K562 (cell line): ENCODE measurements at regions not wholly inside any gene's neighbourhood (a gene's known extent, or its start where the extent isn't known, plus 50 kb on each side); places are given as distances from the start of the nearest gene placed in this dataset.

ENCODE experiments used
- ATAC-seq: fragments of 200-7000 bp; cut with Tn5 transposase; 3 replicates; pipeline ENCODE4 v1.9.1; 2020; ENCODE audit warnings: moderate library complexity
- BruUV-seq: library from RNA; stranded (reverse); fragments of 400-500 nt; replicated peaks from 2 replicates; lab custom pipeline; 2021; lab: Mats Ljungman, UMichigan
- CTCF ChIA-PET: fragments of 300-600 bp; formaldehyde crosslinking; extraction: SDS; loops from one replicate; lab custom pipeline; 2021; ENCODE audit warnings: low intra/inter-chr PET ratio; lab: Yijun Ruan, JAX
- POLR2A ChIA-PET: fragments of 300-600, 350-650 bp; sonication (Branson Sonifier 250); formaldehyde crosslinking; extraction: SDS; loops from one replicate; lab custom pipeline; 2021; ENCODE audit warnings: antibody characterized with exemption, inconsistent platforms; lab: Yijun Ruan, JAX
- DNase-seq, 4 experiments: peaks; one replicate each; pipeline versions ENCODE4 v3.0.0 to v3.0.0-alpha.2; 2011 to 2018; ENCODE audit warnings: low spot score in 3 of 4, mixed read lengths in 3 of 4; ENCODE audit errors: extremely low read depth in 1 of 4
- FAIRE-seq: peaks from 2 replicates; lab custom pipeline; 2011; peaks lifted over from hg19 to GRCh38; lab: Jason Lieb, UNC
- H2AFZ ChIP-seq: 2 replicates; pipeline ENCODE4 v1.6.0; 2011; ENCODE audit warnings: low read depth, low read length, control low read depth, inconsistent platforms
- H3K27ac ChIP-seq: fragments of 200-600 bp; 3 replicates; pipeline ENCODE4 v1.8.0; 2011; ENCODE audit warnings: low read depth, mild to moderate bottlenecking, control low read depth, inconsistent platforms, low read length, moderate library complexity, mixed read lengths; ENCODE audit errors: extremely low read depth
- H3K27me3 ChIP-seq, 2 experiments: fragments of 300-600 bp in 1 of 2; 2 replicates in 1 of 2; 3 replicates in 1 of 2; pipeline versions ENCODE4 v1.6.0 to v1.8.0; 2011; ENCODE audit warnings: inconsistent platforms in 2 of 2, low read length in 2 of 2, mild to moderate bottlenecking in 1 of 2, mixed read lengths in 1 of 2, moderate library complexity in 1 of 2; ENCODE audit not compliant: control insufficient read depth in 2 of 2, insufficient read depth in 2 of 2
- H3K36me3 ChIP-seq: fragments of 300-600 bp; 3 replicates; pipeline ENCODE4 v1.8.0; 2011; ENCODE audit warnings: mild to moderate bottlenecking, low read length, inconsistent platforms; ENCODE audit not compliant: control insufficient read depth, insufficient read depth
- H3K4me1 ChIP-seq, 2 experiments: fragments of 200-600 bp in 1 of 2; replicated peaks in 1 of 2; 2 replicates in 1 of 2; 3 replicates in 1 of 2; pipeline versions ENCODE4 v1.5.1 to v1.8.0; 2011; ENCODE audit warnings: inconsistent platforms in 2 of 2, low read length in 2 of 2, mild to moderate bottlenecking in 1 of 2, mixed read lengths in 1 of 2, moderate library complexity in 1 of 2; ENCODE audit not compliant: control insufficient read depth in 2 of 2, insufficient read depth in 2 of 2
- H3K4me2 ChIP-seq: 2 replicates; pipeline ENCODE4 v1.6.1; 2011; ENCODE audit warnings: low read length, control low read depth, inconsistent platforms, mixed read lengths; ENCODE audit not compliant: insufficient read depth
- H3K4me3 ChIP-seq: fragments of 200-600 bp; sonication (generic), shearing (Covaris generic); 2 replicates; pipeline ENCODE4 v1.5.1; 2016; ENCODE audit warnings: control low read depth, inconsistent platforms
- H3K79me2 ChIP-seq: fragments of 200-600 bp; 3 replicates; pipeline ENCODE4 v1.8.0; 2011; ENCODE audit warnings: low read length, inconsistent platforms; ENCODE audit not compliant: control insufficient read depth, insufficient read depth
- H3K9ac ChIP-seq, 2 experiments: 2 replicates each; pipeline versions ENCODE4 v1.6.0 to v1.6.1; 2011; ENCODE audit warnings: low read depth in 2 of 2, low read length in 2 of 2, control low read depth in 1 of 2, inconsistent platforms in 1 of 2, mild to moderate bottlenecking in 1 of 2, mixed read lengths in 1 of 2; ENCODE audit not compliant: insufficient read depth in 1 of 2
- H3K9me1 ChIP-seq: one replicate; pipeline ENCODE4 v1.6.0; 2011; ENCODE audit warnings: inconsistent platforms, mild to moderate bottlenecking, low read length, moderate library complexity; ENCODE audit not compliant: control insufficient read depth, insufficient read depth
- H3K9me3 ChIP-seq: replicated peaks from 2 replicates; pipeline ENCODE4 v1.5.1; 2011; ENCODE audit warnings: low read depth, low read length, inconsistent platforms; ENCODE audit not compliant: control insufficient read depth, insufficient read depth
- H4K20me1 ChIP-seq: replicated peaks from 2 replicates; pipeline ENCODE4 v1.6.1; 2011; ENCODE audit warnings: low read length, inconsistent platforms, mixed read lengths; ENCODE audit not compliant: control insufficient read depth, insufficient read depth
- BRF1 ChIP-seq: IDR thresholded peaks from 3 replicates; pipeline ENCODE4 v1.6.1; 2011; ENCODE audit warnings: borderline replicate concordance, mild to moderate bottlenecking; ENCODE audit not compliant: insufficient read length; ENCODE audit errors: extremely low read depth
- CBFA2T2 ChIP-seq: fragments of 450-650 bp; conservative IDR thresholded peaks from 2 replicates; pipeline ENCODE4 v1.6.1; 2017; ENCODE audit warnings: mild to moderate bottlenecking
- CHD2 ChIP-seq: IDR thresholded peaks from 2 replicates; pipeline ENCODE4 v1.6.1; 2011; ENCODE audit warnings: low read depth, low read length
- ELF4 ChIP-seq: fragments of 450-650 bp; formaldehyde crosslinking; IDR thresholded peaks from 2 replicates; pipeline ENCODE4 v1.4.0; 2022; ENCODE audit warnings: missing genetic modification characterization
- IFI16 ChIP-seq: fragments of 250-450 bp; sonication (Bioruptor Pico); IDR thresholded peaks from 2 replicates; pipeline ENCODE4 v2.1.2; 2022; ENCODE audit warnings: mild to moderate bottlenecking, inconsistent platforms
- PHF8 ChIP-seq: fragments of 200-600 bp; sonication (generic); IDR thresholded peaks from 2 replicates; pipeline ENCODE4 v1.6.1; 2012; ENCODE audit warnings: mixed run types, mild to moderate bottlenecking, inconsistent platforms, low read length, moderate library complexity, borderline replicate concordance
- SRSF3 ChIP-seq: fragments of 200-400 bp; formaldehyde crosslinking; IDR thresholded peaks from 2 replicates; pipeline ENCODE4 v1.6.1; 2016; ENCODE audit warnings: mild to moderate bottlenecking, low read length, moderate library complexity; ENCODE audit not compliant: insufficient read depth
- ZFP91 ChIP-seq: sonication (generic); formaldehyde crosslinking; IDR thresholded peaks from 2 replicates; pipeline ENCODE4 v1.8.0; 2022; ENCODE audit warnings: mild to moderate bottlenecking, missing genetic modification reagents
- ZNF785 ChIP-seq: fragments of 250-450 bp; sonication (Bioruptor Pico); IDR thresholded peaks from 2 replicates; pipeline ENCODE4 v1.4.0; 2020; ENCODE audit warnings: mild to moderate bottlenecking
- WGBS: fragments of 100-300 bp; shearing (Covaris generic); methylation state at CpG from one replicate; pipeline ENCODE4 v1.1.6; 2016; ENCODE audit warnings: low coverage, mixed read lengths; ENCODE audit not compliant: insufficient coverage; ENCODE audit errors: missing lambda C conversion rate; 5-methylcytosine and 5-hydroxymethylcytosine counted together
- in situ Hi-C: fragments of 300-500 bp; cut with MboI; formaldehyde crosslinking; loops from 4 replicates; pipeline ENCODE4 v1.15.0; 2018; ENCODE audit warnings: inconsistent platforms, mixed read lengths
- intact Hi-C: fragments of 100-400 bp; cut with micrococcal nuclease; formaldehyde crosslinking; loops from 2 replicates; pipeline ENCODE4 v1.14.2; 2022

- no peaks in the 10 kb centered on the region for H3K9me3 ChIP-seq
- no peaks in the 10 kb centered on the region; a peak in 1 of 5 replicates for H3K4me1 ChIP-seq
- no peaks in the 10 kb centered on the region for H3K27me3 ChIP-seq
- H3K4me2 ChIP-seq, result no peak overlapping the region
- ChIA-PET POLR2A (no interaction called here), CTCF (no interaction called here)
- H3K9ac ChIP-seq, result no peak overlapping the region
- H3K36me3 ChIP-seq, result no peaks in the 10 kb centered on the region
- ATAC-seq, result peak; percentile 46; the same call in 2 of the 3 replicates
- BruUV-seq, result no TSS peak
- no peaks in the 10 kb centered on the region for H3K79me2 ChIP-seq
- no peak overlapping the region for H3K27ac ChIP-seq
- no peak for DNase-seq
- no peaks in the 10 kb centered on the region for H4K20me1 ChIP-seq
- in situ Hi-C loops (no loop called here), intact Hi-C loops (loop anchor here (10.0 kb wide), 1 partner anchor 463 kb away; no protein-coding TSS in a partner anchor)
- TF ChIP-seq BRF1 (no peak), ZNF785 (CRISPR knock-in tag) (no peak), CBFA2T2 (no peak), ZFP91 (CRISPR knock-in tag) (no peak), ELF4 (CRISPR knock-in tag) (no peak), SRSF3 (no peak), IFI16 (no peak), PHF8 (no peak), CHD2 (no peak)
- H2AFZ ChIP-seq, result no peak overlapping the region
- FAIRE-seq, result no peak
- no peaks in the 10 kb centered on the region for H3K9me1 ChIP-seq
- WGBS, result 10% methylated on average over 4 of the region's 4 CpGs
- no peak overlapping the region for H3K4me3 ChIP-seq
Measured at GRCh38 chr5:89262030-89262429, 379.0 kb upstream of the MEF2C start.
